OCI-M2 (cell line): ENCODE measurements at regions not wholly inside any gene's neighbourhood (a gene's known extent, or its start where the extent isn't known, plus 50 kb on each side); places are given as distances from the start of the nearest gene placed in this dataset.
"Not testable (repeated sequence)": the region's sequence is repeated elsewhere in the genome, so short reads cannot be mapped to it uniquely, and the experiment has no call there.

Experiments used
- DNase-seq: peaks from one replicate; lab custom pipeline; 2025; ENCODE audit not compliant: unreplicated experiment; lab: John Stamatoyannopoulos, UW

- DNase-seq: no peak
These were observed 723.2 kb downstream of the CDH18 start for GRCh38 chr5:19264821-19265220.

GRCh38 chr5:19266791-19267190 lies 721.2 kb downstream of the CDH18 start:
- no peak for DNase-seq

GRCh38 chr5:19270153-19270552 lies 717.8 kb downstream of the CDH18 start:
- DNase-seq: no peak

- DNase-seq: no peak
These were observed 713.4 kb downstream of the CDH18 start for GRCh38 chr5:19274578-19274977.

GRCh38 chr5:19285286-19285685 lies 702.7 kb downstream of the CDH18 start:
- no peak for DNase-seq

DNA sequence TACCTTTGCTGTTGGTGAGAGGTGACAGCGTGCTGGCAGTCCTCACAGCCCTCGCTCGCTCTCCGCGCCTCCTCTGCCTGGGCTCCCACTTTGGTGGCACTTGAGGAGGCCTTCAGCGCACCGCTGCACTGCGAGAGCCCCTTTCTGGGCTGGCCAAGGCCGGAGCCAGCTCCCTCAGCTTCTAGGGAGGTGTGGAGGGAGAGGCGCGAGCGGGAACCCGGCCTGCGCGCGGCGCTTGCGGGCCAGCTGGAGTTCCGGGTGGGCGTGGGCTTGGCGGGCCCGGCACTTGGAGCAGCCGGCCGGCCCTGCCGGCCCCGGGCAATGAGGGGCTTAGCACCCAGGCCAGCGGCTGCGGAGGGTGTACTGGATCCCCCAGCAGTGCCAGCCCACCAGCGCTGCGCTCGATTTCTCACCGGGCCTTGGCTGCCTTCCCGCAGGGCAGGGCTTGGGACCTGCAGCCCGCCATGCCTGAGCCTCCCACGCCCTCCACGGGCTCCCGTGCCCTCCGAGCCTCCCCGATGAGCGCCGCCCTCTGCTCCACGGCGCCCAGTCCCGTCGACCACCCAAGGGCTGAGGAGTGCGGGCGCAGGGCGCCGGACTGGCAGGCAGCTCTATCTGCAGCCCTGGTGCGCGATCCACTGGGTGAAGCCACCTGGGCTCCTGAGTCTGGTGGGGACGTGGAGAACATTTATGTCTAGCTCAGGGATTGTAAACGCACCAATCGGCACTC lies 700.3 kb downstream of the CDH18 start:
- not testable (repeated sequence) for DNase-seq

- DNase-seq: not testable (repeated sequence)
These were observed 699.7 kb downstream of the CDH18 start for GRCh38 chr5:19288311-19288710.

- DNase-seq: no peak
These were observed 690.1 kb downstream of the CDH18 start for GRCh38 chr5:19297934-19298333.

- DNase-seq: no peak
These were observed 686.7 kb downstream of the CDH18 start for GRCh38 chr5:19301271-19301670.

- DNase-seq: no peak
These were observed 673.2 kb downstream of the CDH18 start for GRCh38 chr5:19314840-19315239.

- DNase-seq: no peak
These were observed 668.7 kb downstream of the CDH18 start for GRCh38 chr5:19319252-19319651.

- no peak for DNase-seq
These were observed 665.1 kb downstream of the CDH18 start for GRCh38 chr5:19322716-19323485.

DNA sequence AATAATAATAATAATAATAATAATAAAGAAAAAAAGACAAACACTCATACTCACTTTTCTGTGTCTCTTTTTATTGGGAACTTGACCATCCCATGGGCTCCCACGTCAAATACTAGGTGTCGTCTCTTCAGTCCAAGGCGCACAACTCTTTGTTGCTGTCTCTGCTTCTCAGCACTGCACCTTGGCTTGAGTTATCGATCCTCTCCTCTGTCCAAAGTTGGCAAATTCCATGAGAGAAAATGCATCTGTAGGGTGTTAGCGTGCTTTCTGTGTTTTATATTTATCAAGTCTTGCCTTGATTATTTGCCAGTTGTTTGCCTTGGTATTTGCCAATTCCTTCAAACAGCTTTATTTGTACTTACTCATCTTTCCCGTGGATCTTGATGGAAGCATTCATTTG lies 653.7 kb downstream of the CDH18 start:
- DNase-seq: no peak

GRCh38 chr5:19342942-19343341 lies 645.1 kb downstream of the CDH18 start:
- DNase-seq: no peak

DNA sequence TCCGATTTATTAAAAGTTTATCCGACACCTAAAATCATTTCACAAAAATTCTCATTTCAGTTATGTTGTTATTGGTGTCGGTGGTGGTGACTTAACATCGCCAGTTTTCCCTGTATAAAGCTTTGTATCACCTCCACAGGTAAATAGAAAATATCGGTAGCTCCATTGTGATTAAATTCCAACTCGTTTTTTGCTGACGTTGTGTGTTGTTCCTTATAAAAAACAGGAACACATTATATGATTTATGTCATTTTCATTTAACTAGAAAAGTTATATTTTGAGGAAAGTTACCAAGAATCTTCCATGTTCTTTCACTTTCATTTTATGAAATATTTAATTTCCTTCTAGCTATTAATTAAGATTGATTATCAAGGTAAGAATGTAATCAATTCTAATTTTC lies 635.9 kb downstream of the CDH18 start:
- no peak for DNase-seq

DNA sequence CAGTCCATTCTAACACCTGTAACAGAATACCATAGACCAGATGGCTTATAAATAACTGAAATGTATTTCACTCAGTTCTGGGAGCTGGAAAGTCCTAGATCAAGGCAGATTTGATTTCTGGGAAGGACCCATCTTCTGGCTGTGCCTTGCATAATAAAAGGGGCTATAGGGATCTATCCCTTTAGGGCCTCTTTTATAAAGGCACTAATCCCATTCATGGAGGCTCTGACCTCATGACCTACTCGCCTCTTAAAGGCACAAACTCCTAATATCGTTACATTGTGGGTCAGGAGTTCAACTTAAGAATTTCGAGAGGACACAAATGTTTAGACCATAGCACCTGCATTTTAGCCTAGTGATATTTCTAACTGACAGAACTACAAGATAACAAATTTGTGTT lies 619.0 kb downstream of the CDH18 start:
- no peak for DNase-seq

DNA sequence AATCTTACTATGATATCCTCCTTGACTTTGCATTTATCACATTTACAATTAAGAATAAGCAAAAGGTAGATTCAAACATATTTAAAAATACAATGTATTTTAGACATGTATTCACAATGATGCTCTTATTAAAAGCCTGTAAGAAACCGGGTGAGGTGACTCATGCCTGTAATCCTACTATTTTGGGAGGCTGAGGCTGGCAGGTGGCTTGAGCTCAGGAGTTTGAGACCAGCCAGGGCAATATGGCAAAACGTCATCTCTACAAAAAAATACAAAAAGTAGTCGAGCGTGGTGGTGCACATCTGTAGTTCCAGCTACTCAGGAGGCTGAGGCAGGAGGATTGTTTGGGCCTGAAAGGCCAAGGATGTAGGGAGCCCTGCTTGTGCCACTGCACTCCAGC lies 618.4 kb downstream of the CDH18 start:
- no peak for DNase-seq

- no peak for DNase-seq
These were observed 617.2 kb downstream of the CDH18 start for GRCh38 chr5:19370655-19371386.

GRCh38 chr5:19388391-19388790 lies 599.6 kb downstream of the CDH18 start:
- DNase-seq: no peak

- DNase-seq: no peak
These were observed 587.0 kb downstream of the CDH18 start for GRCh38 chr5:19401032-19401431.

DNA sequence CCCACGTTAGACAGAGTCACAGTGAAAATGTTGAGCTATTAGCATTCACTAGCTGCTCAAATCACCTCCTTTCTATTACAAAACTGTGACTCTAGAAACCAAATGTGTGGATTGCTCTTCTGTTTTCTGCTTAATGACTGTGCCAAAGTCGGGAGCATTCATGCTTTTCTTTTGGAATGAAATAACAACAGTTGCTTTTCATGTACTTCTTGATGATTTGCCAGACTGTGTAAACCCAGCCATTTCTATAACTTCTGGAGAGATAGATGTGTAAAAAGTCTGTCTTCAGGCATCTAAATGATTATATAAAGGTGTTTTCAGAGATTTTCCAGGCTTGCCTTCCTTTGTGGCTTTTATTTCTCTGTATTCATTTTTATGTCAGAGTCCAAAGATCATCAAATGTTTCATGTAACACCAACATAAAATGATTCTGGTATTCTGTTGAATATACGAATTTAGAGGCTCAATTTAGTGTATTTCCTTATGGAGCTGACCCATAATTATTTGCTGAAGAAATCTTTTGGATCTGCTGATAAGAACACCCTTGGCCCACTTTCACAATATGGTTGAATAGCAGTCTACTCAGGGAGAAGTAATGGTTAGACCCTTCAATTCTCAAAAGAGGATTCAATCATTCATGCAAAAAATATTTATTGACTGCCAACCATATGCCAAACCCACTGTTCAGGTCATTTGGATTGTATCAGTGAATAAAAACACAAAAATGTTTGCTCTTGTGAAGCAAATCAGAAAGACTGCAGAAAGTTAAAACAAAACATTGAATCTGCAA lies 581.2 kb downstream of the CDH18 start:
- DNase-seq: no peak
